Osteoblast (primary cell): ENCODE measurements at regions not wholly inside any gene's neighbourhood (a gene's known extent, or its start where the extent isn't known, plus 50 kb on each side); places are given as distances from the start of the nearest gene placed in this dataset.
A peak's percentile ranks its signal among the peaks of the same experiment; 100 is the strongest.

Experiments
- DNase-seq: peaks from one replicate; pipeline ENCODE4 v3.0.0; 2011; ENCODE audit warnings: low spot score, mixed read lengths; ENCODE audit not compliant: insufficient read length; ENCODE audit errors: missing footprints
- H2AFZ ChIP-seq: 2 replicates; pipeline ENCODE4 v1.6.0; 2011; ENCODE audit warnings: mild to moderate bottlenecking, low read length
- H3K27ac ChIP-seq: 2 replicates; pipeline ENCODE4 v1.5.1; 2011; ENCODE audit warnings: mild to moderate bottlenecking, low read depth, low read length, moderate library complexity
- H3K27me3 ChIP-seq: 2 replicates; pipeline ENCODE4 v1.6.0; 2012; ENCODE audit warnings: mild to moderate bottlenecking, control low read depth, inconsistent platforms, low read length, moderate library complexity; ENCODE audit not compliant: insufficient read depth
- H3K36me3 ChIP-seq: 2 replicates; pipeline ENCODE4 v1.5.1; 2011; ENCODE audit warnings: mild to moderate bottlenecking, low read length, control low read depth, moderate library complexity; ENCODE audit not compliant: insufficient read depth
- H3K4me1 ChIP-seq: 2 replicates; pipeline ENCODE4 v1.5.1; 2011; ENCODE audit warnings: mild to moderate bottlenecking, low read length, control low read depth, moderate library complexity; ENCODE audit not compliant: insufficient read depth
- H3K4me2 ChIP-seq: 2 replicates; pipeline ENCODE4 v1.6.0; 2011; ENCODE audit warnings: mild to moderate bottlenecking, low read length; ENCODE audit not compliant: insufficient read depth
- H3K4me3 ChIP-seq: fragments of 200-600 bp; sonication (generic); 3 replicates; pipeline ENCODE4 v1.5.1; 2012; ENCODE audit warnings: mild to moderate bottlenecking, low read length, inconsistent platforms; ENCODE audit not compliant: insufficient read depth
- H3K79me2 ChIP-seq: 2 replicates; pipeline ENCODE4 v1.6.0; 2012; ENCODE audit warnings: mild to moderate bottlenecking, low read length, control low read depth, inconsistent platforms; ENCODE audit not compliant: insufficient read depth
- H3K9me3 ChIP-seq: 2 replicates; pipeline ENCODE4 v1.5.1; 2011; ENCODE audit warnings: low read depth, low read length, control low read depth
- H4K20me1 ChIP-seq: 2 replicates; pipeline ENCODE4 v1.6.0; 2012; ENCODE audit warnings: mild to moderate bottlenecking, low read length, control low read depth; ENCODE audit not compliant: insufficient read depth
- TF ChIP-seq, protein P1 (sequence below): IDR thresholded peaks from 2 replicates; pipeline ENCODE4 v1.5.1; 2011; ENCODE audit warnings: mild to moderate bottlenecking, low read depth, low read length, moderate library complexity; ENCODE audit errors: extremely low read depth

DNA sequence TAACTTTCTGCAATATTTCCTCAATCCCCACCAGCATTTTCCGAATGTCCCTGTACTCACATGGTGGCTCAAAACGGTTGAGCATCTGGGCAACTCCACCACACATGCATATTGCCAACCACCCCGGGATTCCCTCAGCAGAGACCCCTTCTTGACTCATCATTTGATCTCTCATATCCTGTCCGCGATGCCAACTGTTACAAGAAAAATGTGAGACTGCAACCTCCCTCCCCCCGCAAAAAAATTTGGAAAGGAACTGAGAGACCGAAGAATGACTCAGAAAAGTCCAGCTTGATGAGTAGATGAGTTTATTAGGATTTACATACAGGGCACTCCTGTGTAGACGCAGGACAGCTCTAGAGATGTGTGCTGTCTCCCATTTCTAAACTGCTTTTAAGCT, 561.4 kb downstream of the ZIC3 start:
- TF ChIP-seq, protein P1, sequence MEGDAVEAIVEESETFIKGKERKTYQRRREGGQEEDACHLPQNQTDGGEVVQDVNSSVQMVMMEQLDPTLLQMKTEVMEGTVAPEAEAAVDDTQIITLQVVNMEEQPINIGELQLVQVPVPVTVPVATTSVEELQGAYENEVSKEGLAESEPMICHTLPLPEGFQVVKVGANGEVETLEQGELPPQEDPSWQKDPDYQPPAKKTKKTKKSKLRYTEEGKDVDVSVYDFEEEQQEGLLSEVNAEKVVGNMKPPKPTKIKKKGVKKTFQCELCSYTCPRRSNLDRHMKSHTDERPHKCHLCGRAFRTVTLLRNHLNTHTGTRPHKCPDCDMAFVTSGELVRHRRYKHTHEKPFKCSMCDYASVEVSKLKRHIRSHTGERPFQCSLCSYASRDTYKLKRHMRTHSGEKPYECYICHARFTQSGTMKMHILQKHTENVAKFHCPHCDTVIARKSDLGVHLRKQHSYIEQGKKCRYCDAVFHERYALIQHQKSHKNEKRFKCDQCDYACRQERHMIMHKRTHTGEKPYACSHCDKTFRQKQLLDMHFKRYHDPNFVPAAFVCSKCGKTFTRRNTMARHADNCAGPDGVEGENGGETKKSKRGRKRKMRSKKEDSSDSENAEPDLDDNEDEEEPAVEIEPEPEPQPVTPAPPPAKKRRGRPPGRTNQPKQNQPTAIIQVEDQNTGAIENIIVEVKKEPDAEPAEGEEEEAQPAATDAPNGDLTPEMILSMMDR, result no peak
- no peaks in the 10 kb centered on the region for H4K20me1 ChIP-seq
- no peaks in the 10 kb centered on the region for H3K36me3 ChIP-seq
- H3K4me3 ChIP-seq, result no peak overlapping the region
- H3K9me3 ChIP-seq, result no peaks in the 10 kb centered on the region
- no peak overlapping the region for H2AFZ ChIP-seq
- H3K27ac ChIP-seq, result no peak overlapping the region
- no peak for DNase-seq
- H3K4me2 ChIP-seq, result no peak overlapping the region
- no peaks in the 10 kb centered on the region for H3K79me2 ChIP-seq
- H3K4me1 ChIP-seq, result no peaks in the 10 kb centered on the region
- H3K27me3 ChIP-seq, result no peaks in the 10 kb centered on the region

DNA sequence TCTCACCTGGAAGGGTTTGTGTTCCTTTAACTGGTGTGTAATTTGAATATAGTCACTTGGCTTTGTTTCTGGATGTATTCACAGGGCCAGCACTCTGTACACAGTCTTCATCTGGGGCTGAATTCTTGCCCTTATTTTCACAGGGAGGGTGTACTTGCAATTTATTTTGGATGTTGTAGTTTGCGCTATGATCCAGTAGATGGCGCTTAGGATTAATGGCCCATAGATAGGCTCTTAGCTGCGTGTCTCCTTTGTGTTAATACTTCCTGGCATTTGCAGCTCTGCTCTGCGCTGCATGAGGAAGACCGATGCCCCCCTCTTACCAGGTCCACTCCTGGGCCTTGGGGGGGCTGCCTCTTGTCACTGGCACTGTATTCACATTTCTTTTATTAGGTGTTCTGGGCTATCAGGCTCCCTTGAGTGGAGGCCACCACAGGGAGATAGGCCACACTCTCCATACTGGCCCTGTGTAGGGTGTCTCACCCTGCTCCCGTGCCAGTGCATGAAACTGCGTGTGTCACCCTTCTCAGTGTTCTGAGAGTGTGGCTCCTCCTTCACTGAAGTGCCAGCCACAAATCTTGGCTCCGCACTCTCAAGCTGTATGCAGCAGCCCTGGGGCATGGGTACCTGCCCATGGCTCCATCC, 562.2 kb downstream of the ZIC3 start:
- H3K4me2 ChIP-seq, result no peak overlapping the region

DNA sequence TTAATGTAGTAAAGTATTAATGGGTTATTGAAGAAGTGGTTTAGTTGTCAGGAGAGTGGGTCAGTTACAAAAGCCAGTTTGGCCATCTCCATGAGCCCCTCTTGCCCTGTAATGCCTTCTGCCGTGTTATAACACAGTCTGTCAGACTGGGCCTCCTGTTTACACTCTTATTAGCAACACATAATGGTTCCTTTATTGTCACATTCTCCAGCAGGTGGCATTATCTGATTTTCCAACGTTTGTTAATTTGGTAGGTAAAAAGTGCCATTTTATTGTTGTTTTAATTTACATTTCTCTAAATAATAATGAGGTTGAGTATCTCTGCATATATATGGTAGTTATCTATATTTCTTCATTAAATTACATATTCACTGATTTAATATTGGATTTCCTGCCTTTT, 560.8 kb downstream of the FGF13 start:
- no peak overlapping the region for H2AFZ ChIP-seq
- DNase-seq, result no peak

More for the DNA sequence above, 562.2 kb downstream of the ZIC3 start:
- Histone ChIP-seq H4K20me1 (no peaks in the 10 kb centered on the region), H3K36me3 (no peaks in the 10 kb centered on the region), H3K9me3 (no peaks in the 10 kb centered on the region), H3K27me3 (no peaks in the 10 kb centered on the region), H3K79me2 (no peaks in the 10 kb centered on the region), H3K4me3 (no peak overlapping the region), H3K4me1 (no peaks in the 10 kb centered on the region), H3K27ac (no peak overlapping the region), H2AFZ (no peak overlapping the region)
- DNase-seq, result no peak
- TF ChIP-seq, protein P1, result peak; percentile 66

GRCh38 chrX:138157850-138158249, 553.7 kb downstream of the FGF13 start:
- H2AFZ ChIP-seq, result no peak overlapping the region
- TF ChIP-seq, protein P1, result no peak
- no peak for DNase-seq
- no peaks in the 10 kb centered on the region for H3K79me2 ChIP-seq
- no peaks in the 10 kb centered on the region for H4K20me1 ChIP-seq
- no peak overlapping the region for H3K4me3 ChIP-seq
- no peaks in the 10 kb centered on the region for H3K9me3 ChIP-seq
- H3K27ac ChIP-seq, result no peak overlapping the region
- no peak overlapping the region for H3K4me2 ChIP-seq
- no peaks in the 10 kb centered on the region for H3K36me3 ChIP-seq
- no peaks in the 10 kb centered on the region for H3K27me3 ChIP-seq
- no peaks in the 10 kb centered on the region for H3K4me1 ChIP-seq

More for the DNA sequence above, 560.8 kb downstream of the FGF13 start:
- H3K4me3 ChIP-seq, result no peak overlapping the region
- H3K4me1 ChIP-seq, result no peaks in the 10 kb centered on the region
- H3K9me3 ChIP-seq, result no peaks in the 10 kb centered on the region
- no peaks in the 10 kb centered on the region for H4K20me1 ChIP-seq
- TF ChIP-seq, protein P1, result no peak
- no peak overlapping the region for H3K4me2 ChIP-seq
- no peaks in the 10 kb centered on the region for H3K79me2 ChIP-seq
- no peaks in the 10 kb centered on the region for H3K36me3 ChIP-seq
- no peak overlapping the region for H3K27ac ChIP-seq
- no peaks in the 10 kb centered on the region for H3K27me3 ChIP-seq
